ENCODE measurements at regions not wholly inside any gene's neighbourhood (a gene's known extent, or its start where the extent isn't known, plus 50 kb on each side); places are given as distances from the start of the nearest gene placed in this dataset.

DNA sequence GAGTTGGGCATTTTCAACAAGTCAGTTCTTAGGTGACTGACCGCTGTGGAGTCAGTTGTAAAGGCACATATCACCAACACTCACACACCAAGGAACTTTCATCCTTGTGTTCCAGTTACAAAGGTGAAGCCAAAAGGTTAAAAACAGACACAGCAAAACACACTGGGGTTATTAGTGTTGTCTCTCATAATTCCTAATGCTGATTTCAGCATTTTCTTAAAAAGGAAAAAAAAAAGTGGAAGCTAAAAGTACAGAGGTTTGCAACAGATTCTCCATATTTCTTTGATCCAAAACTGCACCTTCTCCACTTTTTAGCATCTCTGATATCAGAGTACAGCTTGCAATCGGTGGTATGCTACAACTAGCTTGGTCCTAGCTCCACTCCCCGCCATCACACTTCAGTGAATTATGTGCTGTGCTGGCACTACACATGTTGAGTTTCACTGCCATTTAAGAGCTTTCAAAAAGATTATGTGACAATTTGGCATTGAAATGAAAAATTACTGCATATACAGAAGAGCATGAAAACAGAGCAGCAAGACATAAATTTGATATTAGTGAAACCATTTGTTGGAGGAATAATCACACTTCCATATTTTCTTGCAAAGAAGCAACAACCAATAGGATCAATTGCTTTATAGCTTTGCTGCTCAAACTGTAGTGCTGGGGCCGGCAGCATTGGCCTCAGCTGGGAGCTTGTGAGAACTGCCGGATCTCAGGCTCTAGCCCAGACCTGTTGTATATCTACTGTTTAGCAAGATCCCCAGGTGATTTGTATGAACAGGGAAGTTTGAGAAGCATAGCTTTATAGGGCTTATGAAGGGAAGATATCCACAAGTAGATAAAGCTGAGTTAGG is 62.3 kb upstream of the DAPL1 start:
- Histone ChIP-seq H3K27me3 (ENCODE audit: control insufficient read depth, insufficient read depth, low read length) (no peaks in the 10 kb centered on the region), H3K36me3 (ENCODE audit: control insufficient read depth, insufficient read depth, low read length) (no peaks in the 10 kb centered on the region), H3K4me3 (ENCODE audit: low read depth, low read length) (no peak overlapping the region)
- peak; percentile 68 for FAIRE-seq
- TF ChIP-seq CTCF (IDR thresholded peaks at IDR 0.05; ENCODE audit: insufficient read depth, low read length, severe bottlenecking) = no peak
- peak; percentile 83 for DNase-seq (ENCODE audit: low read depth)

DNA sequence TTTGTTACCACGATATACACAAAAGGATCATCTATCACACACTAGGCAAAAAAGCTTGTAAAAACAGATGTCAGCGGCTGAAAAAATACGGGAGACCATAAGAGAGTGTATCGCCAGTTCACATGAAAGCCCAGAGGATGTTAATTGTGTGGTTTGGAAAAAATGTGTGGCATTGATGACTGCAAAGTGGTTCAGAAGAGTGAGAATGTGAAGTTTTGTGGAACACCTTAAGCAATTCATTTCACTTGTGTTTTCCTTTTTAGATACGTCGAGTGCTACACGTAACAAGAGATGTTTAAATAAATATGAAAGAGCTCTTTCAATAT is 61.7 kb upstream of the DAPL1 start:
- FAIRE-seq (no peak), DNase-seq (ENCODE audit: low read depth) (peak; percentile 79)
- TF ChIP-seq CTCF (IDR thresholded peaks at IDR 0.05; ENCODE audit: insufficient read depth, low read length, severe bottlenecking) = no peak
- no peaks in the 10 kb centered on the region for H3K27me3 ChIP-seq (ENCODE audit: control insufficient read depth, insufficient read depth, low read length)
- H3K4me3 ChIP-seq (ENCODE audit: low read depth, low read length) = no peak overlapping the region
- no peaks in the 10 kb centered on the region for H3K36me3 ChIP-seq (ENCODE audit: control insufficient read depth, insufficient read depth, low read length)

- Histone ChIP-seq H3K4me3 (ENCODE audit: low read depth, low read length) (no peak overlapping the region), H3K36me3 (ENCODE audit: control insufficient read depth, insufficient read depth, low read length) (no peaks in the 10 kb centered on the region), H3K27me3 (ENCODE audit: control insufficient read depth, insufficient read depth, low read length) (no peaks in the 10 kb centered on the region)
- DNase-seq (ENCODE audit: low read depth) = peak; percentile 45
- TF ChIP-seq CTCF (IDR thresholded peaks at IDR 0.05; ENCODE audit: insufficient read depth, low read length, severe bottlenecking) = no peak
- FAIRE-seq = no peak
Measured at GRCh38 chr2:158734442-158734841, 60.7 kb upstream of the DAPL1 start.

DNA sequence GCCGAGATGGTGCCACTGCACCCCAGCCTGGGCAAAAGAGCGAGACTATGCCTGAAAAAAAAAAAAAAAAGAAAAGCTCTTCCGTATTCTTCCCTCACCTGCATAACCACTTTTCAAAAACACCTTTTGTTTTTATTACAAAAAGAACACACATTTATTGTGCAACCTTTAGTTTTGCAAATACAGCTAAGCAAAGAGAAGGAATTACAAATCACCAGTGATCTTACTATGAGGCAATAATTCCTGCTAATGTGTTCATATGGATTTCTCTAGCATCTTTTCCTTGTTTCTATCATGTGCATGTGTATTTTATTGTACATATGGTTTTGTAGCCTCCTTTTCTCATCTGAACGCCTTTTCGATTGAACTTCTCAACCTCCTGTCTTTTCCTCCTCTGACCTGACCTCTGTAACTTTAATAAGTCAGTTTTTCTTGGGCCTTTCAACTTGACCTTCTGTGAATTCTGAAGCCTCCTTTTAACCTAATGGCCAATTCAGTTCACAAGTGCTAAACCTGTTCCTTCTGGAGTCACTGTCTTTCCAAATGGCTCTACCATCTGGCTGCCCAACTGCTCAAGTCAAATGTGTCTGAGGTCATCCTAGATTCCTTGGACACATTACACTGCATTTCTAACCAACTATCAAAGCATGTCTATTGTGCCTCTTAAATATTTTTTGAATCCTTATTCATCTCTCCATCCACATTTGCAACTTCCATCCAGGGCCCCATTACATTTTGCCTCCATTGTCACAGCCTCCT is 59.1 kb upstream of the DAPL1 start:
- no peaks in the 10 kb centered on the region for H3K27me3 ChIP-seq (ENCODE audit: control insufficient read depth, insufficient read depth, low read length)
- H3K36me3 ChIP-seq (ENCODE audit: control insufficient read depth, insufficient read depth, low read length) = no peaks in the 10 kb centered on the region
- H3K4me3 ChIP-seq (ENCODE audit: low read depth, low read length) = no peak overlapping the region
- DNase-seq (ENCODE audit: low read depth) (peak; percentile 90), FAIRE-seq (no peak)
- no peak for TF ChIP-seq CTCF (IDR thresholded peaks at IDR 0.05; ENCODE audit: insufficient read depth, low read length, severe bottlenecking)

GRCh38 chr2:158738363-158738762 is 56.8 kb upstream of the DAPL1 start:
- FAIRE-seq = no peak
- DNase-seq (ENCODE audit: low read depth) = no peak
- H3K36me3 ChIP-seq (ENCODE audit: control insufficient read depth, insufficient read depth, low read length) = no peaks in the 10 kb centered on the region
- no peak overlapping the region for H3K4me3 ChIP-seq (ENCODE audit: low read depth, low read length)
- H3K27me3 ChIP-seq (ENCODE audit: control insufficient read depth, insufficient read depth, low read length) = no peaks in the 10 kb centered on the region
- TF ChIP-seq CTCF (IDR thresholded peaks at IDR 0.05; ENCODE audit: insufficient read depth, low read length, severe bottlenecking) = no peak
